ENCODE measurements at regions not wholly inside any gene's neighbourhood (a gene's known extent, or its start where the extent isn't known, plus 50 kb on each side); places are given as distances from the start of the nearest gene placed in this dataset.

DNA sequence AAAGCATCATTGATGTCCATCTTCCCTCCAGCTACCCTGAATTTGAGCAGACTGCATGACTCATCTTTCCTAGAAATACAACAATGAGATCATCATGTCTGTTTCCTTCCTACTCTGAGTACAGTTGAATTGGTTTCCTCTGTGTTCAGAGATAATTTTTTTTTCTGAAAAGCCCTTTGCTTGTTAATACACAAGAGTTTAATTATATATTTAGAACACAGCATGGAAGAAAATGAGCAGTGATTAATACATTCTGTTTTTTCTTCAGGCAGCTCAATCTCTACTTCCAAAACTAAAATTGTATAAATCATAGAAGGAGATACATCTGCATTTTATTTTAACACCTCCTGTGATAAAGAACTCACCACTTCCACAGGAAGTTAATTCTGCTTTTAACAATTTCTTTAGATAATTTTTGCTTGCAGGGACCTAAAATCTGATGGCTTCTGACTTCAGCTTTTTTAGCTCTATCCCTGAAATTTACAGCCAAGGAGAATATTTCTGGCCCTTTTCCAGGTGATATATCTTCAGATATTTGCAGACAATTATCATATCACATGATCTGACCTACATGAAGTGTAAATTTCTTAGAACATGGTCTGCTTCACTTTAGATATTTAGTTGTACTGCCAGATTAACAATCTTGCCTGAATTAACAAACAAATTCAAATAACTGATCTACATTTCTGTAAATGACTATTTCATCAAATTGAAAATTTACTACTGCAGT lies 249.0 kb downstream of the TRIB2 start:
- TF ChIP-seq RELA (CRISPR knock-in tag; IDR thresholded peaks at IDR 0.05; ENCODE audit: borderline replicate concordance), result no peak
- TF ChIP-seq FOXK1 (CRISPR knock-in tag; IDR thresholded peaks at IDR 0.05), result no peak
- TF ChIP-seq, protein P1, sequence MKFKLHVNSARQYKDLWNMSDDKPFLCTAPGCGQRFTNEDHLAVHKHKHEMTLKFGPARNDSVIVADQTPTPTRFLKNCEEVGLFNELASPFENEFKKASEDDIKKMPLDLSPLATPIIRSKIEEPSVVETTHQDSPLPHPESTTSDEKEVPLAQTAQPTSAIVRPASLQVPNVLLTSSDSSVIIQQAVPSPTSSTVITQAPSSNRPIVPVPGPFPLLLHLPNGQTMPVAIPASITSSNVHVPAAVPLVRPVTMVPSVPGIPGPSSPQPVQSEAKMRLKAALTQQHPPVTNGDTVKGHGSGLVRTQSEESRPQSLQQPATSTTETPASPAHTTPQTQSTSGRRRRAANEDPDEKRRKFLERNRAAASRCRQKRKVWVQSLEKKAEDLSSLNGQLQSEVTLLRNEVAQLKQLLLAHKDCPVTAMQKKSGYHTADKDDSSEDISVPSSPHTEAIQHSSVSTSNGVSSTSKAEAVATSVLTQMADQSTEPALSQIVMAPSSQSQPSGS (CRISPR knock-in tag; IDR thresholded peaks at IDR 0.05; ENCODE audit: borderline replicate concordance, low read depth), result no peak
- TF ChIP-seq, protein P2, sequence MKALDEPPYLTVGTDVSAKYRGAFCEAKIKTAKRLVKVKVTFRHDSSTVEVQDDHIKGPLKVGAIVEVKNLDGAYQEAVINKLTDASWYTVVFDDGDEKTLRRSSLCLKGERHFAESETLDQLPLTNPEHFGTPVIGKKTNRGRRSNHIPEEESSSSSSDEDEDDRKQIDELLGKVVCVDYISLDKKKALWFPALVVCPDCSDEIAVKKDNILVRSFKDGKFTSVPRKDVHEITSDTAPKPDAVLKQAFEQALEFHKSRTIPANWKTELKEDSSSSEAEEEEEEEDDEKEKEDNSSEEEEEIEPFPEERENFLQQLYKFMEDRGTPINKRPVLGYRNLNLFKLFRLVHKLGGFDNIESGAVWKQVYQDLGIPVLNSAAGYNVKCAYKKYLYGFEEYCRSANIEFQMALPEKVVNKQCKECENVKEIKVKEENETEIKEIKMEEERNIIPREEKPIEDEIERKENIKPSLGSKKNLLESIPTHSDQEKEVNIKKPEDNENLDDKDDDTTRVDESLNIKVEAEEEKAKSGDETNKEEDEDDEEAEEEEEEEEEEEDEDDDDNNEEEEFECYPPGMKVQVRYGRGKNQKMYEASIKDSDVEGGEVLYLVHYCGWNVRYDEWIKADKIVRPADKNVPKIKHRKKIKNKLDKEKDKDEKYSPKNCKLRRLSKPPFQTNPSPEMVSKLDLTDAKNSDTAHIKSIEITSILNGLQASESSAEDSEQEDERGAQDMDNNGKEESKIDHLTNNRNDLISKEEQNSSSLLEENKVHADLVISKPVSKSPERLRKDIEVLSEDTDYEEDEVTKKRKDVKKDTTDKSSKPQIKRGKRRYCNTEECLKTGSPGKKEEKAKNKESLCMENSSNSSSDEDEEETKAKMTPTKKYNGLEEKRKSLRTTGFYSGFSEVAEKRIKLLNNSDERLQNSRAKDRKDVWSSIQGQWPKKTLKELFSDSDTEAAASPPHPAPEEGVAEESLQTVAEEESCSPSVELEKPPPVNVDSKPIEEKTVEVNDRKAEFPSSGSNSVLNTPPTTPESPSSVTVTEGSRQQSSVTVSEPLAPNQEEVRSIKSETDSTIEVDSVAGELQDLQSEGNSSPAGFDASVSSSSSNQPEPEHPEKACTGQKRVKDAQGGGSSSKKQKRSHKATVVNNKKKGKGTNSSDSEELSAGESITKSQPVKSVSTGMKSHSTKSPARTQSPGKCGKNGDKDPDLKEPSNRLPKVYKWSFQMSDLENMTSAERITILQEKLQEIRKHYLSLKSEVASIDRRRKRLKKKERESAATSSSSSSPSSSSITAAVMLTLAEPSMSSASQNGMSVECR (CRISPR knock-in tag; IDR thresholded peaks at IDR 0.05; ENCODE audit: borderline replicate concordance), result no peak
- TF ChIP-seq, protein P3, sequence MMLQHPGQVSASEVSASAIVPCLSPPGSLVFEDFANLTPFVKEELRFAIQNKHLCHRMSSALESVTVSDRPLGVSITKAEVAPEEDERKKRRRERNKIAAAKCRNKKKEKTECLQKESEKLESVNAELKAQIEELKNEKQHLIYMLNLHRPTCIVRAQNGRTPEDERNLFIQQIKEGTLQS (CRISPR knock-in tag; conservative IDR thresholded peaks at IDR 0.05), result no peak
- H3K9me3 Mint-ChIP-seq, result no peaks in the 10 kb centered on the region
- ATAC-seq (no peak), DNase-seq (ENCODE audit: low spot score) (no peak)
- H3K27ac Mint-ChIP-seq, result no peak overlapping the region
- no peaks in the 10 kb centered on the region for H3K27me3 Mint-ChIP-seq (ENCODE audit: low read depth)
- CTCF ChIA-PET, result no interaction called here
- peaks cover 9% of the 10 kb centered on the region; the same call in 1 of the 2 replicates for H3K4me1 Mint-ChIP-seq
- H3K4me3 Mint-ChIP-seq, result no peak overlapping the region
- POLR2A ChIA-PET, result no interaction called here
- no peaks in the 10 kb centered on the region for H3K36me3 Mint-ChIP-seq

DNA sequence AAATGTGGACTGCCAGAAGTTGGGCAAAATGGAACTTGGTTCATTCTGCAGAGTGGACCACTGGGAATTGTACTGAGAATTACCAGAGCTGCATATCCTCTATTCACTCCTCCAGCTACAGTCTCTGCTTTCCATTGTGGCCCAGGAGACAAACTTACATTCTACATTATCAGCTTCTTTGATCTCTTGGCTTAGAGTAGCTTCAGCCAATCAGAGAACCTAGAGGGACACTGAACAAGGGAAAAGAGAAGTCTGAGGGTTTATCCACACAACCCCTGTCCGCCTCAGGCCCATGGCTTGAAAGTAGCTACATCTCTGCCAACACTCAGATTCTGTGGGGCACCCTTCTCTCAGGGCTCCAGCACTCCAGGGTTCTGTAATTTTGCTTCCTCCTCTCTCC lies 251.1 kb downstream of the TRIB2 start:
- Mint-ChIP-seq H3K9me3 (peaks cover 15% of the 10 kb centered on the region), H3K4me3 (no peak overlapping the region), H3K36me3 (peaks cover 9% of the 10 kb centered on the region), H3K4me1 (peaks cover 5% of the 10 kb centered on the region; the same call in 1 of the 2 replicates), H3K27ac (no peak overlapping the region), H3K27me3 (ENCODE audit: low read depth) (no peaks in the 10 kb centered on the region)
- no peak for TF ChIP-seq ZNF219 (CRISPR knock-in tag; IDR thresholded peaks at IDR 0.05; ENCODE audit: borderline replicate concordance)
- TF ChIP-seq, protein P4, sequence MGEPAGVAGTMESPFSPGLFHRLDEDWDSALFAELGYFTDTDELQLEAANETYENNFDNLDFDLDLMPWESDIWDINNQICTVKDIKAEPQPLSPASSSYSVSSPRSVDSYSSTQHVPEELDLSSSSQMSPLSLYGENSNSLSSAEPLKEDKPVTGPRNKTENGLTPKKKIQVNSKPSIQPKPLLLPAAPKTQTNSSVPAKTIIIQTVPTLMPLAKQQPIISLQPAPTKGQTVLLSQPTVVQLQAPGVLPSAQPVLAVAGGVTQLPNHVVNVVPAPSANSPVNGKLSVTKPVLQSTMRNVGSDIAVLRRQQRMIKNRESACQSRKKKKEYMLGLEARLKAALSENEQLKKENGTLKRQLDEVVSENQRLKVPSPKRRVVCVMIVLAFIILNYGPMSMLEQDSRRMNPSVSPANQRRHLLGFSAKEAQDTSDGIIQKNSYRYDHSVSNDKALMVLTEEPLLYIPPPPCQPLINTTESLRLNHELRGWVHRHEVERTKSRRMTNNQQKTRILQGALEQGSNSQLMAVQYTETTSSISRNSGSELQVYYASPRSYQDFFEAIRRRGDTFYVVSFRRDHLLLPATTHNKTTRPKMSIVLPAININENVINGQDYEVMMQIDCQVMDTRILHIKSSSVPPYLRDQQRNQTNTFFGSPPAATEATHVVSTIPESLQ (CRISPR knock-in tag; IDR thresholded peaks at IDR 0.05), result no peak
- no peak for TF ChIP-seq MXD4 (CRISPR knock-in tag; IDR thresholded peaks at IDR 0.05; ENCODE audit: borderline replicate concordance)
- TF ChIP-seq, protein P5, sequence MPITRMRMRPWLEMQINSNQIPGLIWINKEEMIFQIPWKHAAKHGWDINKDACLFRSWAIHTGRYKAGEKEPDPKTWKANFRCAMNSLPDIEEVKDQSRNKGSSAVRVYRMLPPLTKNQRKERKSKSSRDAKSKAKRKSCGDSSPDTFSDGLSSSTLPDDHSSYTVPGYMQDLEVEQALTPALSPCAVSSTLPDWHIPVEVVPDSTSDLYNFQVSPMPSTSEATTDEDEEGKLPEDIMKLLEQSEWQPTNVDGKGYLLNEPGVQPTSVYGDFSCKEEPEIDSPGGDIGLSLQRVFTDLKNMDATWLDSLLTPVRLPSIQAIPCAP (CRISPR knock-in tag; IDR thresholded peaks at IDR 0.05), result no peak
- TF ChIP-seq RELA (CRISPR knock-in tag; IDR thresholded peaks at IDR 0.05; ENCODE audit: borderline replicate concordance), result no peak
- no peak for TF ChIP-seq ZNF138 (CRISPR knock-in tag; conservative IDR thresholded peaks at IDR 0.05)
- TF ChIP-seq, protein P6, sequence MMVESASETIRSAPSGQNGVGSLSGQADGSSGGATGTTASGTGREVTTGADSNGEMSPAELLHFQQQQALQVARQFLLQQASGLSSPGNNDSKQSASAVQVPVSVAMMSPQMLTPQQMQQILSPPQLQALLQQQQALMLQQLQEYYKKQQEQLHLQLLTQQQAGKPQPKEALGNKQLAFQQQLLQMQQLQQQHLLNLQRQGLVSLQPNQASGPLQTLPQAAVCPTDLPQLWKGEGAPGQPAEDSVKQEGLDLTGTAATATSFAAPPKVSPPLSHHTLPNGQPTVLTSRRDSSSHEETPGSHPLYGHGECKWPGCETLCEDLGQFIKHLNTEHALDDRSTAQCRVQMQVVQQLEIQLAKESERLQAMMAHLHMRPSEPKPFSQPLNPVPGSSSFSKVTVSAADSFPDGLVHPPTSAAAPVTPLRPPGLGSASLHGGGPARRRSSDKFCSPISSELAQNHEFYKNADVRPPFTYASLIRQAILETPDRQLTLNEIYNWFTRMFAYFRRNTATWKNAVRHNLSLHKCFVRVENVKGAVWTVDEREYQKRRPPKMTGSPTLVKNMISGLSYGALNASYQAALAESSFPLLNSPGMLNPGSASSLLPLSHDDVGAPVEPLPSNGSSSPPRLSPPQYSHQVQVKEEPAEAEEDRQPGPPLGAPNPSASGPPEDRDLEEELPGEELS (CRISPR knock-in tag; IDR thresholded peaks at IDR 0.05), result no peak
- TF ChIP-seq IRF2 (CRISPR knock-in tag; IDR thresholded peaks at IDR 0.05; ENCODE audit: borderline replicate concordance, low read depth), result no peak
- no peak for TF ChIP-seq ZNF317 (CRISPR knock-in tag; IDR thresholded peaks at IDR 0.05; ENCODE audit: borderline replicate concordance, low read depth)
- CTCF ChIA-PET, result interaction anchor here (0.9 kb wide), 1 partner anchor 36 kb away, joined by 5 read pairs; no protein-coding TSS in a partner anchor
- POLR2A ChIA-PET, result no interaction called here
- DNase-seq (ENCODE audit: low spot score) (no peak), ATAC-seq (no peak)

All from WTC11 (cell line).